ENCODE measurements at regions not wholly inside any gene's neighbourhood (a gene's known extent, or its start where the extent isn't known, plus 50 kb on each side); places are given as distances from the start of the nearest gene placed in this dataset.

- TF ChIP-seq CTCF (conservative IDR thresholded peaks at IDR 0.05; ENCODE audit: low read depth, low read length) (no peak), EZH2 (IDR thresholded peaks at IDR 0.05; ENCODE audit: borderline replicate concordance, low read depth, low read length, poor library complexity, severe bottlenecking) (no peak)
- H3K4me1 ChIP-seq (ENCODE audit: insufficient read depth, low read length, poor library complexity, severe bottlenecking): no peaks in the 10 kb centered on the region
- DNase-seq (ENCODE audit: low spot score): no peak
- CTCF ChIA-PET: no interaction called here
- BruUV-seq (replicated peaks): no TSS peak
- H3K36me3 ChIP-seq (ENCODE audit: insufficient read depth, low read length, poor library complexity, severe bottlenecking): no peaks in the 10 kb centered on the region
- intact Hi-C loops (cut with micrococcal nuclease; ENCODE audit: unreplicated experiment): no loop called here
- H3K27ac ChIP-seq (ENCODE audit: low read depth, low read length, poor library complexity, severe bottlenecking): no peak overlapping the region
- H3K9me3 ChIP-seq (ENCODE audit: low read depth, low read length, poor library complexity, severe bottlenecking): no peaks in the 10 kb centered on the region
- no peak overlapping the region for H3K4me3 ChIP-seq (ENCODE audit: low read depth, low read length, poor library complexity, severe bottlenecking)
- H3K27me3 ChIP-seq (replicated peaks; ENCODE audit: insufficient read depth, low read depth, low read length, poor library complexity): no peaks in the 10 kb centered on the region
- POLR2A ChIA-PET (ENCODE audit: low non-redundant PET): no interaction called here
These were observed 425.9 kb upstream of the DCN start for GRCh38 chr12:91608542-91608941.

GRCh38 chr12:91606662-91607377, 424.2 kb upstream of the DCN start:
- TF ChIP-seq CTCF (conservative IDR thresholded peaks at IDR 0.05; ENCODE audit: low read depth, low read length) (no peak), EZH2 (IDR thresholded peaks at IDR 0.05; ENCODE audit: borderline replicate concordance, low read depth, low read length, poor library complexity, severe bottlenecking) (no peak)
- no peak overlapping the region for H3K4me3 ChIP-seq (ENCODE audit: low read depth, low read length, poor library complexity, severe bottlenecking)

GRCh38 chr12:91604897-91605296, 422.3 kb upstream of the DCN start:
- no peak overlapping the region for H3K27ac ChIP-seq (ENCODE audit: low read depth, low read length, poor library complexity, severe bottlenecking)
- H3K4me3 ChIP-seq (ENCODE audit: low read depth, low read length, poor library complexity, severe bottlenecking): no peak overlapping the region
- no peaks in the 10 kb centered on the region for H3K36me3 ChIP-seq (ENCODE audit: insufficient read depth, low read length, poor library complexity, severe bottlenecking)
- DNase-seq (ENCODE audit: low spot score): no peak
- ChIA-PET POLR2A (ENCODE audit: low non-redundant PET) (no interaction called here), CTCF (no interaction called here)
- TF ChIP-seq EZH2 (IDR thresholded peaks at IDR 0.05; ENCODE audit: borderline replicate concordance, low read depth, low read length, poor library complexity, severe bottlenecking) (no peak), CTCF (conservative IDR thresholded peaks at IDR 0.05; ENCODE audit: low read depth, low read length) (no peak)
- intact Hi-C loops (cut with micrococcal nuclease; ENCODE audit: unreplicated experiment): no loop called here
- no peaks in the 10 kb centered on the region for H3K4me1 ChIP-seq (ENCODE audit: insufficient read depth, low read length, poor library complexity, severe bottlenecking)
- no peaks in the 10 kb centered on the region for H3K27me3 ChIP-seq (replicated peaks; ENCODE audit: insufficient read depth, low read depth, low read length, poor library complexity)
- H3K9me3 ChIP-seq (ENCODE audit: low read depth, low read length, poor library complexity, severe bottlenecking): no peaks in the 10 kb centered on the region
- BruUV-seq (replicated peaks): no TSS peak

More at GRCh38 chr12:91606662-91607377, 424.2 kb upstream of the DCN start:
- Histone ChIP-seq H3K4me1 (ENCODE audit: insufficient read depth, low read length, poor library complexity, severe bottlenecking) (no peaks in the 10 kb centered on the region), H3K27ac (ENCODE audit: low read depth, low read length, poor library complexity, severe bottlenecking) (no peak overlapping the region), H3K27me3 (replicated peaks; ENCODE audit: insufficient read depth, low read depth, low read length, poor library complexity) (no peaks in the 10 kb centered on the region), H3K9me3 (ENCODE audit: low read depth, low read length, poor library complexity, severe bottlenecking) (no peaks in the 10 kb centered on the region), H3K36me3 (ENCODE audit: insufficient read depth, low read length, poor library complexity, severe bottlenecking) (no peaks in the 10 kb centered on the region)
- CTCF ChIA-PET: no interaction called here
- intact Hi-C loops (cut with micrococcal nuclease; ENCODE audit: unreplicated experiment): no loop called here
- BruUV-seq (replicated peaks): no TSS peak
- POLR2A ChIA-PET (ENCODE audit: low non-redundant PET): no interaction called here
- DNase-seq (ENCODE audit: low spot score): no peak

All from A673 (cell line).